Loucy (cell line): ENCODE measurements at regions not wholly inside any gene's neighbourhood (a gene's known extent, or its start where the extent isn't known, plus 50 kb on each side); places are given as distances from the start of the nearest gene placed in this dataset.

Source experiments
- H2AFZ ChIP-seq: fragments of 200-600 bp; sonication (generic); 2 replicates; pipeline ENCODE4 v1.6.0; 2016; ENCODE audit warnings: antibody characterized with exemption, mild to moderate bottlenecking, low read length, moderate library complexity
- H3F3A ChIP-seq: fragments of 200-600 bp; 2 replicates; pipeline ENCODE4 v1.6.0; 2016; ENCODE audit warnings: antibody characterized with exemption, low read depth, mild to moderate bottlenecking
- H3K27me3 ChIP-seq: fragments of 200-600 bp; sonication (generic); 2 replicates; pipeline ENCODE4 v1.6.1; 2014; ENCODE audit warnings: low read length, mild to moderate bottlenecking; ENCODE audit not compliant: insufficient read depth, poor library complexity, severe bottlenecking
- H3K36me3 ChIP-seq: fragments of 200-600 bp; sonication (generic); 2 replicates; pipeline ENCODE4 v1.6.1; 2016; ENCODE audit warnings: low read length; ENCODE audit not compliant: insufficient read depth
- H3K4me1 ChIP-seq: fragments of 200-600 bp; sonication (generic); 2 replicates; pipeline ENCODE4 v1.5.1; 2014; ENCODE audit warnings: low read length, mild to moderate bottlenecking; ENCODE audit not compliant: insufficient read depth, poor library complexity, severe bottlenecking
- H3K4me2 ChIP-seq: fragments of 200-600 bp; sonication (generic); 2 replicates; pipeline ENCODE4 v1.6.0; 2014; ENCODE audit warnings: antibody characterized with exemption, low read length, low read depth, mild to moderate bottlenecking; ENCODE audit not compliant: poor library complexity, severe bottlenecking
- H3K4me3 ChIP-seq: fragments of 200-600 bp; sonication (generic); 2 replicates; pipeline ENCODE4 v1.5.1; 2014; ENCODE audit warnings: low read length, mild to moderate bottlenecking, mixed read lengths; ENCODE audit not compliant: poor library complexity, severe bottlenecking
- H3K79me2 ChIP-seq: fragments of 200-600 bp; sonication (generic); 2 replicates; pipeline ENCODE4 v1.6.1; 2014; ENCODE audit warnings: low read length; ENCODE audit not compliant: insufficient read depth
- H3K9ac ChIP-seq: fragments of 200-600 bp; sonication (generic); 2 replicates; pipeline ENCODE4 v1.6.0; 2014; ENCODE audit warnings: mild to moderate bottlenecking, low read depth, low read length, moderate library complexity; ENCODE audit not compliant: poor library complexity, severe bottlenecking
- H3K9me2 ChIP-seq: fragments of 200-600 bp; sonication (generic); replicated peaks from 2 replicates; pipeline ENCODE4 v1.6.1; 2016; ENCODE audit warnings: low read depth, low read length, mixed read lengths
- H3K9me3 ChIP-seq: fragments of 200-600 bp; sonication (generic); 2 replicates; pipeline ENCODE4 v1.6.1; 2014; ENCODE audit warnings: mild to moderate bottlenecking, antibody characterized with exemption, low read length, low read depth; ENCODE audit not compliant: insufficient read depth
- H4K20me1 ChIP-seq: fragments of 200-600 bp; sonication (generic); 2 replicates; pipeline ENCODE4 v1.6.0; 2014; ENCODE audit warnings: antibody characterized with exemption, low read length, mild to moderate bottlenecking; ENCODE audit not compliant: insufficient read depth, poor library complexity, severe bottlenecking
- EZH2phosphoT487 ChIP-seq: fragments of 200-600 bp; IDR thresholded peaks from 2 replicates; pipeline ENCODE4 v1.6.1; 2018; ENCODE audit warnings: antibody characterized with exemption, mild to moderate bottlenecking, moderate library complexity, borderline replicate concordance
- TF ChIP-seq, protein P1 (sequence below): fragments of 200-600 bp; sonication (generic); conservative IDR thresholded peaks from 2 replicates; pipeline ENCODE4 v1.5.1; 2014; ENCODE audit warnings: mild to moderate bottlenecking, antibody characterized with exemption, low read length

DNA sequence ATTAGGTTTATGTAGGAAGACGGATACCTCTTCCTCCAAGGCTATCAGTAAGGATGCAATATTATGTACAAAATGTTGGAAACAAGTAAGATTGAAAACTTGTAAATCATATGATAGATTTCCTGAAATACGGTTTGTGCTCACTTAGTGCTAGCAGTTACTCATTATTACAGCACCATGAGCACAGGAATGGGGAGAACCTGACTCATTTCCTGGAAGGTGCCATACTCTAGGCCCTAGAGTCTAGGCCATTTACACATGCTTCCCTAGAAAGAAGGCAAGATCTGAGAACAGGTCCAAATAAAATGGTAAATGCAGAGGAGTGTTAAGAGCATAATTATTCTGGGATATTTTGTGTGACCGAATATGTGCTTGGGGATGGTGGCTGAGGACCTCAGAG is 467.7 kb upstream of the CELF4 start:
- TF ChIP-seq, protein P1, sequence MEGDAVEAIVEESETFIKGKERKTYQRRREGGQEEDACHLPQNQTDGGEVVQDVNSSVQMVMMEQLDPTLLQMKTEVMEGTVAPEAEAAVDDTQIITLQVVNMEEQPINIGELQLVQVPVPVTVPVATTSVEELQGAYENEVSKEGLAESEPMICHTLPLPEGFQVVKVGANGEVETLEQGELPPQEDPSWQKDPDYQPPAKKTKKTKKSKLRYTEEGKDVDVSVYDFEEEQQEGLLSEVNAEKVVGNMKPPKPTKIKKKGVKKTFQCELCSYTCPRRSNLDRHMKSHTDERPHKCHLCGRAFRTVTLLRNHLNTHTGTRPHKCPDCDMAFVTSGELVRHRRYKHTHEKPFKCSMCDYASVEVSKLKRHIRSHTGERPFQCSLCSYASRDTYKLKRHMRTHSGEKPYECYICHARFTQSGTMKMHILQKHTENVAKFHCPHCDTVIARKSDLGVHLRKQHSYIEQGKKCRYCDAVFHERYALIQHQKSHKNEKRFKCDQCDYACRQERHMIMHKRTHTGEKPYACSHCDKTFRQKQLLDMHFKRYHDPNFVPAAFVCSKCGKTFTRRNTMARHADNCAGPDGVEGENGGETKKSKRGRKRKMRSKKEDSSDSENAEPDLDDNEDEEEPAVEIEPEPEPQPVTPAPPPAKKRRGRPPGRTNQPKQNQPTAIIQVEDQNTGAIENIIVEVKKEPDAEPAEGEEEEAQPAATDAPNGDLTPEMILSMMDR = no peak
- no peak for TF ChIP-seq EZH2phosphoT487
- Histone ChIP-seq H3K36me3 (no peaks in the 10 kb centered on the region), H3K4me1 (no peaks in the 10 kb centered on the region), H3K27me3 (no peaks in the 10 kb centered on the region), H2AFZ (no peak overlapping the region), H3K4me3 (no peak overlapping the region), H3F3A (no peaks in the 10 kb centered on the region), H4K20me1 (no peaks in the 10 kb centered on the region), H3K9me2 (no peaks in the 10 kb centered on the region), H3K79me2 (no peaks in the 10 kb centered on the region), H3K9me3 (no peaks in the 10 kb centered on the region), H3K9ac (no peak overlapping the region), H3K4me2 (no peak overlapping the region)

DNA sequence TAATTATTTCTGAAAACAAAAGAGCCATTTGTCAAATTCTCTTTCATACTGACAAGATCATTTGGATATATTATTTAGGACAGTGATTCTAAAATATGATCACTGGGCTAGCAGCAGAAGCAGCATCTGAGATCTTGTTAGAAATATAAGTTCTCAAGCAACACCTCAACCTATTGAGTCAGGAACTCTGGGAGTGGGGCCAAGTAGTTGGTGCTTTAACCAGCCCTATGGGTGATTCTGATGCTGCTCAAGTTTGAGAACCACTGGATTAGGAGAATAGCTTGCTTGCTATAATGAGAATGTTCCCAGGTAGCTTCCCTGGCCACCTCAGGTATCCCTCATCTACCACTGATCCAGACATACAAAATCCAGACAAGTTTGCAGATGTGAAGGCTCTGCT is 466.9 kb upstream of the CELF4 start:
- H3K9me3 ChIP-seq = no peaks in the 10 kb centered on the region
- H3K9ac ChIP-seq = no peak overlapping the region
- H4K20me1 ChIP-seq = no peaks in the 10 kb centered on the region
- TF ChIP-seq, protein P1 = no peak
- no peak for TF ChIP-seq EZH2phosphoT487
- no peaks in the 10 kb centered on the region for H3K4me1 ChIP-seq
- H3K9me2 ChIP-seq = no peaks in the 10 kb centered on the region
- H3F3A ChIP-seq = no peaks in the 10 kb centered on the region
- no peak overlapping the region for H3K4me2 ChIP-seq
- no peak overlapping the region for H2AFZ ChIP-seq
- no peaks in the 10 kb centered on the region for H3K36me3 ChIP-seq
- H3K4me3 ChIP-seq = no peak overlapping the region
- no peaks in the 10 kb centered on the region for H3K79me2 ChIP-seq
- H3K27me3 ChIP-seq = no peaks in the 10 kb centered on the region

DNA sequence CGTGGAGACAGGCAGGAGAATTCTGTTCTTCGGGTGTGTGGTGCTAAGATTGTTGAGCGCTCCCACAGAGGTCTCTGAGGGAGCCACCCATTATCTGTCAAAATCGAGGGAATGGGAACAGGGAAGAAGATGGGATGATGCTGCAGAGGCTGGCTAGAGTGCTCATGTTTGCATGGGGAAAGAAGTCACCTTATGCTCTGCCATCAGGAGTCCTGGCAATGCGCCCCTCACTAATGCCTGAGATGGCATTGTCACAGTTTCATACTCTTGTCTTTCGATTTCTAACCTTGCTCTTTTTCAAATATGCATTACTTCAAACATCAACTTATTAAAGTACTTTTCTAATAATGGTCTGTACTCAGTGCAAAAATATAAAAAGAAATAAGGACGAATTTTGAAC is 463.3 kb upstream of the CELF4 start:
- Histone ChIP-seq H3K27me3 (no peaks in the 10 kb centered on the region), H3K9me3 (no peaks in the 10 kb centered on the region), H3K36me3 (no peaks in the 10 kb centered on the region), H3K4me3 (no peak overlapping the region), H3K79me2 (no peaks in the 10 kb centered on the region), H3K9ac (no peak overlapping the region), H2AFZ (no peak overlapping the region), H4K20me1 (no peaks in the 10 kb centered on the region), H3K9me2 (no peaks in the 10 kb centered on the region), H3K4me1 (no peaks in the 10 kb centered on the region), H3F3A (no peaks in the 10 kb centered on the region), H3K4me2 (no peak overlapping the region)
- TF ChIP-seq EZH2phosphoT487 = no peak
- TF ChIP-seq, protein P1 = no peak
